ENCODE measurements at regions not wholly inside any gene's neighbourhood (a gene's known extent, or its start where the extent isn't known, plus 50 kb on each side); places are given as distances from the start of the nearest gene placed in this dataset.

GRCh38 chr1:195576641-195577040 lies 1031.6 kb downstream of the KCNT2 start:
- DNase-seq: no peak
- no peak overlapping the region for H3K4me3 Mint-ChIP-seq
- no peak overlapping the region for H3K27ac Mint-ChIP-seq
- H3K36me3 Mint-ChIP-seq (ENCODE audit: low read depth): peaks cover 12% of the 10 kb centered on the region
- H3K27me3 Mint-ChIP-seq (ENCODE audit: insufficient read depth): no peaks in the 10 kb centered on the region; the same call in 1 of the 2 replicates
- H3K4me1 Mint-ChIP-seq (ENCODE audit: low read depth): peaks cover 29% of the 10 kb centered on the region
- peaks cover 5% of the 10 kb centered on the region; the same call in 1 of the 2 replicates for H3K9me3 Mint-ChIP-seq
- no peak for TF ChIP-seq CTCF (IDR thresholded peaks at IDR 0.05)

- Mint-ChIP-seq H3K27me3 (ENCODE audit: insufficient read depth) (no peaks in the 10 kb centered on the region; the same call in 1 of the 2 replicates), H3K9me3 (peaks cover 5% of the 10 kb centered on the region; the same call in 1 of the 2 replicates), H3K36me3 (ENCODE audit: low read depth) (no peaks in the 10 kb centered on the region; the same call in 1 of the 2 replicates), H3K27ac (no peak overlapping the region), H3K4me1 (ENCODE audit: low read depth) (peaks cover 27% of the 10 kb centered on the region), H3K4me3 (no peak overlapping the region)
- no peak for TF ChIP-seq CTCF (IDR thresholded peaks at IDR 0.05)
- no peak for DNase-seq
These were observed 1033.7 kb downstream of the KCNT2 start for GRCh38 chr1:195574511-195574910.

GRCh38 chr1:195569934-195570333 lies 1038.3 kb downstream of the KCNT2 start:
- Mint-ChIP-seq H3K27me3 (ENCODE audit: insufficient read depth) (no peaks in the 10 kb centered on the region), H3K36me3 (ENCODE audit: low read depth) (no peaks in the 10 kb centered on the region; the same call in 1 of the 2 replicates), H3K27ac (no peak overlapping the region), H3K9me3 (peaks cover 5% of the 10 kb centered on the region; the same call in 1 of the 2 replicates), H3K4me3 (no peak overlapping the region), H3K4me1 (ENCODE audit: low read depth) (peaks cover 28% of the 10 kb centered on the region)
- DNase-seq: no peak
- TF ChIP-seq CTCF (IDR thresholded peaks at IDR 0.05): no peak

- peak; percentile 36 for DNase-seq
- peaks cover 28% of the 10 kb centered on the region for H3K4me1 Mint-ChIP-seq (ENCODE audit: low read depth)
These were observed 1039.9 kb downstream of the KCNT2 start for GRCh38 chr1:195568389-195568788.

GRCh38 chr1:195562074-195562473 lies 1046.2 kb downstream of the KCNT2 start:
- H3K27me3 Mint-ChIP-seq (ENCODE audit: insufficient read depth): peaks cover 2% of the 10 kb centered on the region; the same call in 1 of the 2 replicates
- H3K27ac Mint-ChIP-seq: no peak overlapping the region
- H3K4me1 Mint-ChIP-seq (ENCODE audit: low read depth): no peaks in the 10 kb centered on the region
- no peak for TF ChIP-seq CTCF (IDR thresholded peaks at IDR 0.05)
- no peak for DNase-seq
- H3K9me3 Mint-ChIP-seq: no peaks in the 10 kb centered on the region
- no peaks in the 10 kb centered on the region for H3K36me3 Mint-ChIP-seq (ENCODE audit: low read depth)
- H3K4me3 Mint-ChIP-seq: no peak overlapping the region

More at GRCh38 chr1:195568389-195568788, 1039.9 kb downstream of the KCNT2 start:
- no peak overlapping the region for H3K4me3 Mint-ChIP-seq
- no peaks in the 10 kb centered on the region; the same call in 1 of the 2 replicates for H3K36me3 Mint-ChIP-seq (ENCODE audit: low read depth)
- no peak for TF ChIP-seq CTCF (IDR thresholded peaks at IDR 0.05)
- H3K27ac Mint-ChIP-seq: peak overlapping the region; percentile 6; the same call in 1 of the 2 replicates
- no peaks in the 10 kb centered on the region for H3K27me3 Mint-ChIP-seq (ENCODE audit: insufficient read depth)
- peaks cover 5% of the 10 kb centered on the region; the same call in 1 of the 2 replicates for H3K9me3 Mint-ChIP-seq
